ENCODE measurements at regions not wholly inside any gene's neighbourhood (a gene's known extent, or its start where the extent isn't known, plus 50 kb on each side); places are given as distances from the start of the nearest gene placed in this dataset.

GRCh38 chr17:34442387-34443111 is 79.5 kb upstream of the CCL1 start:
- DNase-seq (ENCODE audit: low read depth), result no peak
- H3K27me3 ChIP-seq (ENCODE audit: control insufficient read depth, insufficient read depth, low read length), result peaks cover 4% of the 10 kb centered on the region
- no peaks in the 10 kb centered on the region for H3K36me3 ChIP-seq (ENCODE audit: control insufficient read depth, insufficient read depth, low read length)
- TF ChIP-seq CTCF (IDR thresholded peaks at IDR 0.05; ENCODE audit: insufficient read depth, low read length, poor library complexity, severe bottlenecking), result no peak
- H3K4me3 ChIP-seq (ENCODE audit: low read depth, low read length), result no peak overlapping the region

- Histone ChIP-seq H3K27me3 (ENCODE audit: control insufficient read depth, insufficient read depth, low read length) (no peaks in the 10 kb centered on the region), H3K4me3 (ENCODE audit: low read depth, low read length) (no peak overlapping the region), H3K36me3 (ENCODE audit: control insufficient read depth, insufficient read depth, low read length) (no peaks in the 10 kb centered on the region)
- no peak for TF ChIP-seq CTCF (IDR thresholded peaks at IDR 0.05; ENCODE audit: insufficient read depth, low read length, poor library complexity, severe bottlenecking)
- DNase-seq (ENCODE audit: low read depth), result no peak
Observed at GRCh38 chr17:34437188-34437587, 74.2 kb upstream of the CCL1 start.

- H3K27me3 ChIP-seq (ENCODE audit: control insufficient read depth, insufficient read depth, low read length), result no peaks in the 10 kb centered on the region
- no peak overlapping the region for H3K4me3 ChIP-seq (ENCODE audit: low read depth, low read length)
- H3K36me3 ChIP-seq (ENCODE audit: control insufficient read depth, insufficient read depth, low read length), result no peaks in the 10 kb centered on the region
- no peak for TF ChIP-seq CTCF (IDR thresholded peaks at IDR 0.05; ENCODE audit: insufficient read depth, low read length, poor library complexity, severe bottlenecking)
- no peak for DNase-seq (ENCODE audit: low read depth)
Observed at GRCh38 chr17:34436607-34437006, 73.6 kb upstream of the CCL1 start.

GRCh38 chr17:34435182-34435928 is 72.3 kb upstream of the CCL1 start:
- Histone ChIP-seq H3K27me3 (ENCODE audit: control insufficient read depth, insufficient read depth, low read length) (no peaks in the 10 kb centered on the region), H3K36me3 (ENCODE audit: control insufficient read depth, insufficient read depth, low read length) (no peaks in the 10 kb centered on the region)
- no peak for TF ChIP-seq CTCF (IDR thresholded peaks at IDR 0.05; ENCODE audit: insufficient read depth, low read length, poor library complexity, severe bottlenecking)

GRCh38 chr17:34434052-34434451 is 71.0 kb upstream of the CCL1 start:
- H3K4me3 ChIP-seq (ENCODE audit: low read depth, low read length), result no peak overlapping the region
- H3K36me3 ChIP-seq (ENCODE audit: control insufficient read depth, insufficient read depth, low read length), result no peaks in the 10 kb centered on the region
- H3K27me3 ChIP-seq (ENCODE audit: control insufficient read depth, insufficient read depth, low read length), result no peaks in the 10 kb centered on the region
- no peak for TF ChIP-seq CTCF (IDR thresholded peaks at IDR 0.05; ENCODE audit: insufficient read depth, low read length, poor library complexity, severe bottlenecking)
- DNase-seq (ENCODE audit: low read depth), result no peak

More at GRCh38 chr17:34435182-34435928, 72.3 kb upstream of the CCL1 start:
- DNase-seq (ENCODE audit: low read depth), result no peak
- H3K4me3 ChIP-seq (ENCODE audit: low read depth, low read length), result no peak overlapping the region

Data from kidney epithelial cell (primary cell).